ENCODE measurements at regions not wholly inside any gene's neighbourhood (a gene's known extent, or its start where the extent isn't known, plus 50 kb on each side); places are given as distances from the start of the nearest gene placed in this dataset.

DNA sequence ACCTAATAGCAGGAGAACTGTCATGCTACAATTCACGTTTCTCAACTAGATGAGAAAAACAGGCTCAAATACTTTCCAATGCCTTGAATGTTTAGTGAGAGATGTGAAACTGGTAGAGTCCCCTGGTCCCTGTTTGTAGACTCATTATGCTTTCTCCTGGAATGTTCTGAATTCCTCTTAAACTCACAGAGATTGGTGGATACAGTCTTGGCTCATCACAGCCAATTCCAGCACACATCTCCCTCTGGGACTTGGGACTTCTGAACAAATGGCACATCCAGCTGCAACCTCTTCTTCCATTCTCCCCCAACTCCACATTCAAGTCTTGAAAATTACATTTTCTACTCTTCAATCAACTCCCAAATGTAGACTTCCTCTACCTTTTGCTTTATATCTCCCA is 58.4 kb upstream of the NT5C1B start:
- no peak overlapping the region for H3K4me3 Mint-ChIP-seq
- TF ChIP-seq, protein P1, sequence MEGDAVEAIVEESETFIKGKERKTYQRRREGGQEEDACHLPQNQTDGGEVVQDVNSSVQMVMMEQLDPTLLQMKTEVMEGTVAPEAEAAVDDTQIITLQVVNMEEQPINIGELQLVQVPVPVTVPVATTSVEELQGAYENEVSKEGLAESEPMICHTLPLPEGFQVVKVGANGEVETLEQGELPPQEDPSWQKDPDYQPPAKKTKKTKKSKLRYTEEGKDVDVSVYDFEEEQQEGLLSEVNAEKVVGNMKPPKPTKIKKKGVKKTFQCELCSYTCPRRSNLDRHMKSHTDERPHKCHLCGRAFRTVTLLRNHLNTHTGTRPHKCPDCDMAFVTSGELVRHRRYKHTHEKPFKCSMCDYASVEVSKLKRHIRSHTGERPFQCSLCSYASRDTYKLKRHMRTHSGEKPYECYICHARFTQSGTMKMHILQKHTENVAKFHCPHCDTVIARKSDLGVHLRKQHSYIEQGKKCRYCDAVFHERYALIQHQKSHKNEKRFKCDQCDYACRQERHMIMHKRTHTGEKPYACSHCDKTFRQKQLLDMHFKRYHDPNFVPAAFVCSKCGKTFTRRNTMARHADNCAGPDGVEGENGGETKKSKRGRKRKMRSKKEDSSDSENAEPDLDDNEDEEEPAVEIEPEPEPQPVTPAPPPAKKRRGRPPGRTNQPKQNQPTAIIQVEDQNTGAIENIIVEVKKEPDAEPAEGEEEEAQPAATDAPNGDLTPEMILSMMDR (IDR thresholded peaks at IDR 0.05): no peak
- H3K27me3 Mint-ChIP-seq (ENCODE audit: insufficient read depth): no peaks in the 10 kb centered on the region; the same call in 1 of the 2 replicates
- no peaks in the 10 kb centered on the region for H3K9me3 Mint-ChIP-seq
- no peak for DNase-seq
- H3K36me3 Mint-ChIP-seq (ENCODE audit: low read depth): no peaks in the 10 kb centered on the region
- peaks cover 45% of the 10 kb centered on the region for H3K4me1 Mint-ChIP-seq (ENCODE audit: low read depth)
- H3K27ac Mint-ChIP-seq: no peak overlapping the region

DNA sequence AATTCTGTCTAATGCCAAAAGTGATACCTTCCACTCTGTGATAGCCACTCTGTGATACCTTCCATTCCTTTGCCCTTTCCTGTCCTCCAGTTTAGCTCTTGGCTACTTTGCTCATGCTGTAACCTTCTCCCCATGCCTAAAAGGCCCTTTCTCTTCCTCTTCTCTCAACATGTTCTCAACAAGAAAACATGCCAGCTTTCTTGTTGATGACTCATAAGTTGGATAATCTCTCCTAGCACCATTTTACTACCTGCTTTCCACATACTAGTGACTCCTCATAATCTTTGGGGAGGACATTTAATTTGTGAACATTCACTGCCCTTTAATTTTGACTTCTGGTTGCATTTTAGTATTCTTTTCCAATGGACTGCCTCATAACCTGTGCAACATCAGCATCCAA is 55.9 kb upstream of the NT5C1B start:
- H3K9me3 Mint-ChIP-seq: no peaks in the 10 kb centered on the region
- no peak for DNase-seq
- TF ChIP-seq, protein P1 (IDR thresholded peaks at IDR 0.05): no peak
- no peak overlapping the region for H3K4me3 Mint-ChIP-seq
- H3K27ac Mint-ChIP-seq: no peak overlapping the region
- H3K36me3 Mint-ChIP-seq (ENCODE audit: low read depth): no peaks in the 10 kb centered on the region
- peaks cover 21% of the 10 kb centered on the region for H3K4me1 Mint-ChIP-seq (ENCODE audit: low read depth)
- no peaks in the 10 kb centered on the region for H3K27me3 Mint-ChIP-seq (ENCODE audit: insufficient read depth)

DNA sequence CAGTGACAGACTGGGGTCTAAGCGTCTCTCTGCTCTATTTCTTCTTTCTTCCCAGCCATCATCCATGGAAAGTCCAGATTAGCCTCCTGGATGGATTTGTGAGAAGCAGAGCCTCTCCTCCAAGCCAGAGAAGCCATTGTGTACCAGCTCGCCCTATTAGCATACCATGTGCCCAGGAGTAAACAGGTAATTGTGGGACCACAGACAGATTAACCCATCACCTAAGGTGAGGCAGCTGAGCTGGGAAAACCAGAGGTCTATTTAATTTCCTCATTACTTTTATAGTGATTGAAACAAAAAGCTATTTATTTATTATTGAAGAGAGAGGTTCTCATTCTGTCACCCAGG is 54.7 kb upstream of the NT5C1B start:
- H3K36me3 Mint-ChIP-seq (ENCODE audit: low read depth): no peaks in the 10 kb centered on the region
- no peak overlapping the region for H3K27ac Mint-ChIP-seq
- no peaks in the 10 kb centered on the region for H3K9me3 Mint-ChIP-seq
- TF ChIP-seq, protein P1 (IDR thresholded peaks at IDR 0.05): no peak
- H3K27me3 Mint-ChIP-seq (ENCODE audit: insufficient read depth): no peaks in the 10 kb centered on the region
- peaks cover 17% of the 10 kb centered on the region for H3K4me1 Mint-ChIP-seq (ENCODE audit: low read depth)
- no peak for DNase-seq
- no peak overlapping the region for H3K4me3 Mint-ChIP-seq

DNA sequence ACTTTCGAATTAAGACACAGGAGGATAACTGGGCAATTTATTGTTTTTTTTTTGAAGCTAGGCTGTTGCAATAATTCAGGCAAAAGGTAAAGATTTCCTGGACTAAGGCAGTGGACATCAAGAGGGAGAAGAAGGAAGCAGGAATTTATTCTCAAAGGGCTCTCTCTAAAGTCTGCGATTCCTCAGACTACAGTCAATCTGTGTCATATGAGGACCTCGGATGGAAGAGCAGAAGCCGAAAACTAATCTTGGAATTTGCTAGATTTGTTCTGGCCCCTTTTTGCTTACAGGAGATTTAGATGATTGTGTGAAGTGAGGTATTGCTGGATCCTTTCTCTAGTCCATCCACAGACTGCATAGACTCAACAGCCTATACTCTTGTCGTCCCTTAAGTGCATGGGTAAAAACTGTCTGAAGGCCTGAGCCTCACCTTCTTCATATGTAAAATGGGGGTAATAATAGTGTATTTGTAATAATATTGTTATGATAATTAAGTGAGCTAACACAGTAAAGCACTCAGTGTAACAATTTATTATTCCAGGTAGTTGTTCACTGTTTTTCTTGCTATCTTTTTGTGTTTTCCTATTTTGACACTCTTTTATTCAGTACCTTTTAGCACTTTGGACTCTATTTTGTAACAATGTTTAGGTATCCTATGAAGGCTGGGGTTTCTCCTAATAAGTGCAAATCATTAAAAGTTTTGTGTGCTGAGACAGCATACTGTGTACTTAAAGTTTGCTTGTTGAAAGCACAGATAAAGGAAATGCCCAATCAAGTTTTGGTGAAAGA is 54.2 kb upstream of the NT5C1B start:
- Mint-ChIP-seq H3K4me3 (no peak overlapping the region), H3K4me1 (ENCODE audit: low read depth) (peaks cover 17% of the 10 kb centered on the region), H3K27me3 (ENCODE audit: insufficient read depth) (no peaks in the 10 kb centered on the region), H3K36me3 (ENCODE audit: low read depth) (peaks cover 1% of the 10 kb centered on the region; the same call in 1 of the 2 replicates), H3K9me3 (no peaks in the 10 kb centered on the region), H3K27ac (no peak overlapping the region)
- TF ChIP-seq, protein P1 (IDR thresholded peaks at IDR 0.05): no peak
- DNase-seq: no peak

DNA sequence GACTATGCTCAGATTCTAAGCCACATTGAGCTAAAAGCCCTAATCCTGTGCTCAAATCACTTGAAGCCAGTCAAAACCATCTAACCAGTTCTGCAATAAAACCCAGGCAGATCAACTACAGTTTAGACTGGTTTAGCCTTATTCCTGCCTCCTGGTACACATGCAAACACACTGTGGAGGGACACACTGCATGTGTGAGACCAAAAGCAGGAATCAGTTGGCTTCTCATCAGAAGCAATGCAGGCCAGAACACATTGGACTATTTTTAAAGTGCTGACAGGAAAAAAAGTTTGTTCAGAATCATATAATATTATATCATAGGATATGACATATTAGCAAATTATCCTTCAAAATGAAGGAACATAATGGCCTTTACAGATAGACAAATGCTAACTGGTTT is 52.5 kb upstream of the NT5C1B start:
- DNase-seq: no peak
- peaks cover 10% of the 10 kb centered on the region for H3K9me3 Mint-ChIP-seq
- H3K27ac Mint-ChIP-seq: no peak overlapping the region
- H3K36me3 Mint-ChIP-seq (ENCODE audit: low read depth): peaks cover 18% of the 10 kb centered on the region
- H3K4me3 Mint-ChIP-seq: no peak overlapping the region
- TF ChIP-seq, protein P1 (IDR thresholded peaks at IDR 0.05): no peak
- peaks cover 8% of the 10 kb centered on the region for H3K4me1 Mint-ChIP-seq (ENCODE audit: low read depth)
- H3K27me3 Mint-ChIP-seq (ENCODE audit: insufficient read depth): no peaks in the 10 kb centered on the region; the same call in 1 of the 2 replicates

Data from HFFc6 (cell line).